GM19351 (cell line): ENCODE measurements at regions not wholly inside any gene's neighbourhood (a gene's known extent, or its start where the extent isn't known, plus 50 kb on each side); places are given as distances from the start of the nearest gene placed in this dataset.

Experiments
- ATAC-seq: cut with Tn5 transposase; IDR thresholded peaks from one replicate; pipeline ENCODE4 v1.9.1; 2021; ENCODE audit warnings: mild to moderate bottlenecking, moderate library complexity; ENCODE audit not compliant: unreplicated experiment

DNA sequence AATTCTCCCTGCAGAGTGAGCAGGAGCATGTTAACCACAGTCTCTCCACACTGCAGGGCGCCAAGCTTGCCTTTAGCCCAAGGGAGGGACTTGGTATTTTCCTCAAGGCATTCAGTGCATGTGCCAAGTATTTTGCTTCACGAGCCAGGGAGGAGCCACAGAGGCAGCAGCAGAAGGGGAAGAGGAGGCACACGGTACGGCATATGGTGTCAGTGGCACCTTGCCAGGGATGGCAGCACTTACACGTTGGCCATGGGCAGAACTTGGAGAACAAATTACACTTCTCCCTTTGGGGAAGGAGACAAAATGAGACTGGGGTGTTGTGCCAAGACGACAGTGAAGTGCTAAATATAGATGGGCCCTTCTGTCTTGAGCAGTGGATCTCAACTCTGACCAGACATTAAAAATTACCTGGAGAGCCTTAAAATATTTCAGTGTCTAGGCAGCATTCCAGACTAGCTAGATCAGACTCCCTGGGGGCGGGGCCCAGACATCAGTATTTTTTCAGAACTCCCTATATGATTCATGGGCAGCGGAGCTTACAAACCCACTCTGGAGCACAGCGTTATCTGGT lies 155.8 kb downstream of the DRD1 start:
- no peak for ATAC-seq

GRCh38 chr5:175286981-175287380 lies 157.0 kb downstream of the DRD1 start:
- no peak for ATAC-seq

DNA sequence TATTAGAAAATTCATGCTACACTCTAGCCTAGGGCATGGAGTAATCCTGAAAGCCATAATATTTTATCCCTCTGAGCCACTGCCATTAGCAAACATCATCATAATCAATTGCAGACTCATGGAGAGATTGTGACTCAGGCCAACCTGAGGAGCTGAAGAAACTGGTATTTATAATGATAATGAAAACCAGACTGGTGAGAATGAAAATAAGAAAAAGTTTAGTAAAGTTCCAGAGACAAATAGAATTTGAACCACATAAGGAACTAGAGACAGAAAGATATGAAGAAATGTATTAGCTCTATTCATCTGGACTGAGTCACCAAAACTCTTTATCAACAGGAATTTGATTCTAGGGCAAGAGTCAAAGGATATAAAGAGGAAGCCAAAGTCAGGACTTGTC lies 158.7 kb downstream of the DRD1 start:
- no peak for ATAC-seq

GRCh38 chr5:175284806-175285205 lies 159.2 kb downstream of the DRD1 start:
- ATAC-seq = no peak

DNA sequence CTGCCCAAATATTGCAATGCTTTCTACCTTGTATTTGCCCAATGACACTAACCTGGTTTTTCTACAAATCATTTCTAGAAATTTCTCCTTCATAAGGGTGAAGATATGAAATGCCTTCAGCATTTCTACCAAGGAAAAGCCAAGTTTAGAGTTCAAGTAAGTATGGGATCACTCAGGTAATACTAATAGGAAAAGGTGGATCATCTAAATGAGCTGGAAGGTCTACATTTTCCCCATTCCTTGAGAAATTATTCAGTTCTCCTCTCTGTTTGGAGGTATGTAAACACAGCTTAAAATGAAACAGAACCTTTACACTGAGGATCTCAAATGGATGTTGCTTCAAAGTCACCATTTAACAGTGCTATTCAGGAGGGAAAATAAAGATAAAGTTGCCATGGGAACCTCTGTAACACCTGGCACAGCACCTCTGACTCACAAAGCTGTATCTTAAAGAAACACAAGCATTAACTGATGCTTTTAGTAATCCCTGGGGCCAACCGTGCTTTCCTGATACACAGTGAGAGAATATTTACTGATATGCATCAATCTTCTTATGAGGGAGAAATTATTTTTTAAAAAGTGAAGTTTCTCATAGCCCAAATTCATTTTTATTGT lies 161.3 kb downstream of the DRD1 start:
- no peak for ATAC-seq

DNA sequence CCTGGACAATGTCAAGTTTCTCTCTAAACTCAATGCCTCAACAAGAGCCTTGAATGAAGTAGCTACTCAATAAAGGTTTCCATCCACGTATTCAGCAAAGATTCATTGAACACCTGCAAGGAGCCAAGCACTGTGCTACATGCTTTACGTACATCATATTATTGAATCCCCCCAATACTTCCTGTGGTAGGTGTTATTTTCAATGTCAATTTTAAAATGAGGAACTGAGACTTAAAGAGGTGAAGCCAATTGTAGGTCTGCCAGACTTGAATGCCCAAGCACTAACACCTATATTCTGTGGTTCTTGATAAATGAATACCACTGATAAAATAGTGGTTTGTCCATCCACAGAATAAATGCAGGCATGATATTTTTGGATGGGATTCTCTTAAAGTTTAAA lies 162.3 kb downstream of the DRD1 start:
- peak; percentile 68 for ATAC-seq

DNA sequence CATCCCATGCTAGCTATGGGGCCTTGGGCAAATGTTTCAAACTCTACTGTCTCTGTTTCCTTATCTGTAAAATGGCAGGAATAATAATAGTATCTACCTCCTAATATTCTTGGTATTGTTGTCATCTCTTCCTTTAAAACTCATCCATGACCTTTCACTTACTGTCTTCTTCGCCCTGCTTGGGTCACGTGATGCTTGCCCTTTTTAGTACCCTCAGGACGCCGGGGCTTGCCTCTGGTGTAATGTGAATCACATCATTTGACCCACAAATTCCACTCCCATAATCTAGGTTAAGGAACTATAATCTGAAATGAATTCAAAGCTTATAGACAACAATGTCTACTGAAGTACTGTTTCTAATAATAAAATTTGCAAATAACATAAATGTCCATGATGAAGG lies 162.7 kb downstream of the DRD1 start:
- no peak for ATAC-seq

DNA sequence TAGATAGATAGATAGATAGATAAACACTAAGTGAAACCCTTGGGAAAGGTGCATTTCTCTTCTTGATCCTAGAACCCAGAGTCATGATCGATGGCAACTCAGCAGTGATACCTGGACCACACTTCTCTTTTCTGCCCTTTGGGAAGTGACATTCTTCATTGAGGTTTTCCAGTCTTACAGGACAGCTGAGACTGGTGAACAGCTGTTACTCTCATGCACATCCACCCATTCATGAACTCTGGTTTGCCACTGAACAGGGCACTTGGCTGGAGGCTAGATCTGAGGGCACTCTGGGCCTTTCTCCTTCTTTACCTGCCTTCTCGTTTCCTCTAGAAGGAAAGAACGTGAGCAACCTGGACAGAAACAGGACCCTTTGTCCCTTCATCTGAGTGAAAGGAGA lies 164.5 kb downstream of the DRD1 start:
- ATAC-seq = no peak

DNA sequence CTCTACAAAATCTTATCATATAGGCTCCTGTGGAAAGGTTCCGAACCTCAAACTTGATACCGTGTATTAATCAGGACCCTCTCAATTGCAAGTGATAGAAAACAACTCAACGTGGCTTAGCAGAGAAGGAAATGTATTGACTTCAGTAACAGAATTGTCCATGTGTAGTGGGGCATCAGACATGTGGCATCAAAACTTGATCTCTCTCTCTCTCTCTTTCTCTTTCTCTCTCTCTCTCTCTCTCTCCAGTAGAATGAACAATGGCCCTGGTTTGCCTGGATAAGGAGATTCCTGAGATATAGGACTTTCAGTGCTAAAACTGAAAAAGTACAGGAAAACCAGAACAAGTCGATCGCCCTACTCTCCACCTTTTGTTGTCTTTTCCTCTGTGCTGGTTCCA lies 168.2 kb downstream of the DRD1 start:
- ATAC-seq = no peak

- ATAC-seq = no peak
Observed at GRCh38 chr5:175275097-175275496, 168.9 kb downstream of the DRD1 start.

DNA sequence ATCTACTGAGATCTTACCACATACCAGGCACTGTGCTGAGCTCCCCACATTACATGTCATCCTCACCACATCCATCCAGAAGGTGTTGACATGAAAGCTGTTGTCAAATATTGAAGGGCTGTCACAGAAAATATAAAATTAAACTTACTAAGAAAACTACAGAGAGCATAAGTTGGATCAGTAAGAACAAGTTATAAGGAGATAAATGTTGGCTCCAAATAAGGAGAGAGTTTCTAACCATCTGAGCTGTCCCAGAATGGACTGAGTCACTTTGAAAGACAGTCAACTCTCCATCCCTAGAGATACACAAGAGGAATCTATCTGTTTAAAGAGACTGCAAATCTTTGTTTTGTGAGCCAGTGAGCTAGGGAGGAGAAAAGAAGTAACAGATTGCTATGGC lies 169.8 kb downstream of the DRD1 start:
- ATAC-seq = no peak

DNA sequence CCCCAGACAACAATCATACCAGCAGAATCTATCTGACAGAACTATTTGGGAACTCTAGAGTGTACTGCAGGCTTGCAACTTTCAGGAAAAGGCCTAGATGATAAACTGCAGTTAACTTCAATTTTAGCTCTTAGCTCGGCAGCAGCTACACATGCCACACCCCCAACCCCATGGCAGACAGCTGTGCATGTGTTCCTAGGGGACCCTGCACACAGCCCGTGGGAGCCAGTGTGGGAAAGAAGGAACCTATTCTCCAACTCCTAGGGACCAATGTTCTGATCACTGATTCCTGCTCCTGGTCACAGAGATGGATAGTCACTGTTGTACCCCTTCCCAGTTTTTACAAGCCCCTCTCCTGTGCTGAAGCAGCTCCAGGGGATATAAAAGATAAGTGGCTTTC lies 179.6 kb downstream of the DRD1 start:
- ATAC-seq = no peak

GRCh38 chr5:175263776-175264175 lies 180.2 kb downstream of the DRD1 start:
- ATAC-seq = no peak

- ATAC-seq = no peak
Observed at GRCh38 chr5:175261526-175261925, 182.5 kb downstream of the DRD1 start.

DNA sequence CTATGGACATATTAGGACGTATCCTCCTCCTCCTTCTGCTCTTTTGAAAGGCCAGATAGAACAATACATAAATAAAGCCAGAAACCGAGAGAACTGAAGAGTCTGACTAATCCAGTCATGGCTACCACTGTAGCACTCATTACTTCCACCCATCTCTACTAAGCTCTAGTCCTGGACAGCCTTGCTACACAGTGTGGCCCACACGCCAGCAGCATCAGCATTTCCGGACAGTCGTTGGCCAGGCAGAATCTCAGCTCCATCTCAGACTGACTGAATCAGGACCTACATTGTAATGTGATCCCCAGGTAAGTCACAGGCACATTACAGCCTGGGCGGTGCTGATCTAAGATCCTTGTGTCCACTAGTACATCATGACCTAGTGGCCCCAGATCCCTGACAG lies 182.9 kb downstream of the DRD1 start:
- ATAC-seq = no peak

DNA sequence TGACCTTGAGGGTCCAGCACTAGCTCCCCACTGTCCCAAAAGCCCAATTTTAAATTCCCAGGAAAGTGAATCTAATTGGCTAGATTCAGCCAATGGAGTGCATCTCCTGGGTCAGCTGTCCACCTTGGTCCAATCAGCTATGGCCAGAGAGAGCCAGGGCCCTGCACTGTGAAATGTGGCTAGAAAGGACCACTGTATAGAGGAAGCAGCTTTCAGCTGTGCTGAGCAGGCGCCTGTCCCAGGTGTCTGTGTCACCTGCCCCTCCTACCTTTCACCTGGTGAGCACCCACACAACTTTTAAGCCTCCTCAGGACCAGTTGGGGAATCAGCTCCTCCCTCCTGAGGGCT lies 186.2 kb downstream of the DRD1 start:
- no peak for ATAC-seq

- no peak for ATAC-seq
Observed at GRCh38 chr5:175257128-175257846, 186.7 kb downstream of the DRD1 start.

DNA sequence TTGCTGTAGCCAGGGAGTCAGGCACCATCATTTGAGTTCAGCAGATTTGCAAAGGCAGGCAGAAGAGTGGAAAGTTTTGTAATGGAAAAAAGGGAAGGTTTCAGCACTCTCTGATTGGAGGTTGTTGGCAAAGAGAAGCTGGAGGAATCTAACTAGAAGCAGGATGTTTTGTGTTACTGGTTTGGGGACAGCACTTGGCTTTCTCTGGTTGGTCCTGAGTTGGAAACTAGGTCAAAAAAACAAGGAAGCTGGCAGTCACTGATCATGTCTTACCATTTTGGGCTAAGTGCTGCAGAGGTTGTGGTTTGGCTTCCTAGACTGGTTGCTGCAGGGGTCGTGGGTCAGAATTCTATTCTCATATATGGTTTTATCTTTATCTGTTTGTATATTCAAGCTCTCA lies 189.8 kb downstream of the DRD1 start:
- ATAC-seq = no peak

GRCh38 chr5:175253597-175253996 lies 190.4 kb downstream of the DRD1 start:
- ATAC-seq = no peak

GRCh38 chr5:175252234-175252805 lies 191.7 kb downstream of the DRD1 start:
- ATAC-seq = no peak

GRCh38 chr5:175250426-175250825 lies 193.6 kb downstream of the DRD1 start:
- ATAC-seq = no peak

DNA sequence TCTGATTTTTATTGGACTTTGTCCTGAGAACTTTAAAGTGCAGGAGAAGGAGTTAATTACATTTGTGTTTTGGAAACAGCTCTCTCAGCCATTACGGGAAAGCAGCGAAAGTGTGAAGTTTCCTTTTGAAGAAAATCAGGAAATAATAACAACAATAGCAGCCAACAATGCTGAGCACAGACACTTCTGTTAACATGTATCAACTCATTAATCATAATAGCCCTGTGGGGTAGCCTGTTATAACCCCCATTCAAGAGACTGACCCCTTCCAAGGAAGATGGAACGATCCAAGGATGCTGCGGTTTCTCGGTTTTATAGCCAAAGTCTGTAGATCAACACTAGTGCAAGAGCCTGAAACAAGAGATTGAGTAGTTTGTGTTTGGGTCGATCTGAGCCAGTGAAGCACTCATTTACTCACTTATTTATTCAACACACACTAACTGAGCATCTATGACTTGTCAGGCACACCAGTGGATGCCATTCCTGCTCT lies 195.5 kb downstream of the DRD1 start:
- no peak for ATAC-seq
